Esophagus squamous epithelium (tissue), 4 donors: ENCODE measurements at regions not wholly inside any gene's neighbourhood (a gene's known extent, or its start where the extent isn't known, plus 50 kb on each side); places are given as distances from the start of the nearest gene placed in this dataset.

ENCODE experiments used
- CTCF ChIP-seq, 6 experiments: fragments of 450-650 bp in 4 of 6; fragments of 200-600 bp in 2 of 6; sonication (generic) in 2 of 6; IDR thresholded peaks; one replicate each; pipeline ENCODE4 v1.5.1; 2016 to 2019; ENCODE audit warnings: antibody characterized with exemption in 6 of 6, mild to moderate bottlenecking in 4 of 6, moderate library complexity in 4 of 6
- POLR2A ChIP-seq, 4 donors: fragments of 450-650 bp; IDR thresholded peaks; one replicate each; pipeline ENCODE4 v1.6.1; 2017; ENCODE audit warnings: antibody characterized with exemption in 4 of 4, mild to moderate bottlenecking in 4 of 4, moderate library complexity in 3 of 4

- no peak for TF ChIP-seq CTCF (IDR thresholded peaks at IDR 0.05)
- TF ChIP-seq POLR2A (IDR thresholded peaks at IDR 0.05): no peak
Measured at GRCh38 chr12:108423486-108423885, 84.4 kb upstream of the CMKLR1 start.
